ENCODE measurements at regions not wholly inside any gene's neighbourhood (a gene's known extent, or its start where the extent isn't known, plus 50 kb on each side); places are given as distances from the start of the nearest gene placed in this dataset.

GRCh38 chr10:8670461-8670860 lies 616.0 kb downstream of the GATA3 start:
- TF ChIP-seq POLR2A (IDR thresholded peaks at IDR 0.05; ENCODE audit: low read depth, low read length) (no peak), CTCF (conservative IDR thresholded peaks at IDR 0.05; ENCODE audit: low read depth, low read length) (no peak), BHLHE40 (IDR thresholded peaks at IDR 0.05; ENCODE audit: low read depth, low read length) (no peak), NFE2L2 (IDR thresholded peaks at IDR 0.05; ENCODE audit: low read depth, low read length) (no peak), RFX5 (IDR thresholded peaks at IDR 0.05; ENCODE audit: low read depth, low read length) (no peak), RCOR1 (IDR thresholded peaks at IDR 0.05; ENCODE audit: insufficient replicate concordance, low read length) (no peak)

Measured in IMR-90 (cell line).